ENCODE measurements at regions not wholly inside any gene's neighbourhood (a gene's known extent, or its start where the extent isn't known, plus 50 kb on each side); places are given as distances from the start of the nearest gene placed in this dataset.
A peak's percentile ranks its signal among the peaks of the same experiment; 100 is the strongest.
"Not testable (repeated sequence)": the region's sequence is repeated elsewhere in the genome, so short reads cannot be mapped to it uniquely, and the experiment has no call there.

- peaks cover 9% of the 10 kb centered on the region; the same call in 1 of the 2 replicates for H3F3A ChIP-seq (ENCODE audit: insufficient read depth)
- H3K4me1 ChIP-seq (ENCODE audit: insufficient read depth): peaks cover 22% of the 10 kb centered on the region
- in situ Hi-C loops (cut with MboI): no loop called here
- no peak overlapping the region for H3K4me2 ChIP-seq (ENCODE audit: unreplicated experiment)
- peak; percentile 33 for DNase-seq
- H3K4me3 ChIP-seq: no peak overlapping the region
- H3K9me2 ChIP-seq (ENCODE audit: insufficient read depth): no peaks in the 10 kb centered on the region
- H3K27ac ChIP-seq: no peak overlapping the region
- H3K9me3 ChIP-seq (ENCODE audit: low read depth): no peaks in the 10 kb centered on the region
- no peaks in the 10 kb centered on the region for H3K36me3 ChIP-seq (ENCODE audit: low read depth)
- H3K9ac ChIP-seq: no peak overlapping the region
- H4K20me1 ChIP-seq (ENCODE audit: insufficient read depth): no peaks in the 10 kb centered on the region
- H3K27me3 ChIP-seq (replicated peaks; ENCODE audit: insufficient read depth): no peaks in the 10 kb centered on the region
- no peak overlapping the region for H2AFZ ChIP-seq
- TF ChIP-seq EZH2 (IDR thresholded peaks at IDR 0.05; ENCODE audit: insufficient read depth, poor library complexity, severe bottlenecking): no peak
- no peak for TF ChIP-seq EZH2phosphoT487 (IDR thresholded peaks at IDR 0.05; ENCODE audit: insufficient read depth, low read depth)
- WGBS, 2 experiments (ENCODE audit: low coverage in 1 of 2, low lambda C conversion rate in 2 of 2, missing lambda C conversion rate in 2 of 2): 81 to 83% methylated on average over 8 of the region's 8 CpGs
- no peaks in the 10 kb centered on the region for H3K79me2 ChIP-seq (ENCODE audit: insufficient read depth)
Observed at GRCh38 chr17:31721291-31722025, 137.6 kb downstream of the COPRS start.

GRCh38 chr17:31717251-31717650 is 141.8 kb downstream of the COPRS start:
- peaks cover 11% of the 10 kb centered on the region for H3K4me1 ChIP-seq (ENCODE audit: insufficient read depth)
- H3K27me3 ChIP-seq (replicated peaks; ENCODE audit: insufficient read depth); H3K36me3 ChIP-seq (ENCODE audit: low read depth); H3K79me2 ChIP-seq (ENCODE audit: insufficient read depth); H2AFZ ChIP-seq; H3K9ac ChIP-seq; H4K20me1 ChIP-seq (ENCODE audit: insufficient read depth); H3K9me3 ChIP-seq (ENCODE audit: low read depth); H3K4me3 ChIP-seq; DNase-seq; H3K4me2 ChIP-seq (ENCODE audit: unreplicated experiment); H3K9me2 ChIP-seq (ENCODE audit: insufficient read depth); in situ Hi-C loops (cut with MboI); H3K27ac ChIP-seq; H3F3A ChIP-seq (ENCODE audit: insufficient read depth): not testable (repeated sequence)
- 88 to 92% methylated on average over 6 of the region's 6 CpGs for WGBS, 2 experiments (ENCODE audit: low coverage in 1 of 2, low lambda C conversion rate in 2 of 2, missing lambda C conversion rate in 2 of 2)

- Histone ChIP-seq H3F3A (ENCODE audit: insufficient read depth) (no peaks in the 10 kb centered on the region), H4K20me1 (ENCODE audit: insufficient read depth) (no peaks in the 10 kb centered on the region), H3K79me2 (ENCODE audit: insufficient read depth) (no peaks in the 10 kb centered on the region), H3K4me2 (ENCODE audit: unreplicated experiment) (no peak overlapping the region), H3K9me3 (ENCODE audit: low read depth) (no peaks in the 10 kb centered on the region), H3K9ac (no peak overlapping the region), H3K27ac (no peak overlapping the region), H3K4me3 (no peak overlapping the region), H3K36me3 (ENCODE audit: low read depth) (no peaks in the 10 kb centered on the region), H3K4me1 (ENCODE audit: insufficient read depth) (no peaks in the 10 kb centered on the region), H2AFZ (no peak overlapping the region), H3K9me2 (ENCODE audit: insufficient read depth) (no peaks in the 10 kb centered on the region), H3K27me3 (replicated peaks; ENCODE audit: insufficient read depth) (no peaks in the 10 kb centered on the region)
- in situ Hi-C loops (cut with MboI): no loop called here
- WGBS, 2 experiments (ENCODE audit: low coverage in 1 of 2, low lambda C conversion rate in 2 of 2, missing lambda C conversion rate in 2 of 2): 84 to 89% methylated on average over 5 of the region's 5 CpGs
- TF ChIP-seq EZH2phosphoT487 (IDR thresholded peaks at IDR 0.05; ENCODE audit: insufficient read depth, low read depth) (no peak), EZH2 (IDR thresholded peaks at IDR 0.05; ENCODE audit: insufficient read depth, poor library complexity, severe bottlenecking) (no peak)
- DNase-seq: no peak
Observed at GRCh38 chr17:31715446-31715845, 143.6 kb downstream of the COPRS start.

GRCh38 chr17:31704483-31704882 is 154.6 kb downstream of the COPRS start:
- TF ChIP-seq EZH2phosphoT487 (IDR thresholded peaks at IDR 0.05; ENCODE audit: insufficient read depth, low read depth): no peak
- no peak for TF ChIP-seq EZH2 (IDR thresholded peaks at IDR 0.05; ENCODE audit: insufficient read depth, poor library complexity, severe bottlenecking)
- Histone ChIP-seq H3F3A (ENCODE audit: insufficient read depth) (no peaks in the 10 kb centered on the region), H3K36me3 (ENCODE audit: low read depth) (no peaks in the 10 kb centered on the region), H3K4me3 (no peak overlapping the region), H3K9ac (no peak overlapping the region), H2AFZ (no peak overlapping the region), H3K9me2 (ENCODE audit: insufficient read depth) (no peaks in the 10 kb centered on the region), H3K27me3 (replicated peaks; ENCODE audit: insufficient read depth) (no peaks in the 10 kb centered on the region), H4K20me1 (ENCODE audit: insufficient read depth) (no peaks in the 10 kb centered on the region), H3K27ac (no peak overlapping the region), H3K4me2 (ENCODE audit: unreplicated experiment) (no peak overlapping the region), H3K4me1 (ENCODE audit: insufficient read depth) (no peaks in the 10 kb centered on the region), H3K79me2 (ENCODE audit: insufficient read depth) (no peaks in the 10 kb centered on the region), H3K9me3 (ENCODE audit: low read depth) (no peaks in the 10 kb centered on the region)
- WGBS, 2 experiments (ENCODE audit: low coverage in 1 of 2, low lambda C conversion rate in 2 of 2, missing lambda C conversion rate in 2 of 2): 67 to 74% methylated on average over 10 of the region's 10 CpGs
- in situ Hi-C loops (cut with MboI): no loop called here
- DNase-seq: no peak

GRCh38 chr17:31702041-31702440 is 157.0 kb downstream of the COPRS start:
- H3K4me3 ChIP-seq: no peak overlapping the region
- no peak overlapping the region for H2AFZ ChIP-seq
- H3K4me1 ChIP-seq (ENCODE audit: insufficient read depth): no peaks in the 10 kb centered on the region; the same call in 1 of the 2 replicates
- no peaks in the 10 kb centered on the region for H3K79me2 ChIP-seq (ENCODE audit: insufficient read depth)
- in situ Hi-C loops (cut with MboI): no loop called here
- DNase-seq: no peak
- H3K9me2 ChIP-seq (ENCODE audit: insufficient read depth): no peaks in the 10 kb centered on the region
- no peak overlapping the region for H3K9ac ChIP-seq
- no peaks in the 10 kb centered on the region for H3F3A ChIP-seq (ENCODE audit: insufficient read depth)
- no peak overlapping the region for H3K27ac ChIP-seq
- WGBS, 2 experiments (ENCODE audit: low coverage in 1 of 2, low lambda C conversion rate in 2 of 2, missing lambda C conversion rate in 2 of 2): 94 to 98% methylated on average over 3 of the region's 3 CpGs
- H3K4me2 ChIP-seq (ENCODE audit: unreplicated experiment): no peak overlapping the region
- no peaks in the 10 kb centered on the region for H3K36me3 ChIP-seq (ENCODE audit: low read depth)
- no peaks in the 10 kb centered on the region for H3K27me3 ChIP-seq (replicated peaks; ENCODE audit: insufficient read depth)
- H4K20me1 ChIP-seq (ENCODE audit: insufficient read depth): no peaks in the 10 kb centered on the region
- no peaks in the 10 kb centered on the region for H3K9me3 ChIP-seq (ENCODE audit: low read depth)
- TF ChIP-seq EZH2 (IDR thresholded peaks at IDR 0.05; ENCODE audit: insufficient read depth, poor library complexity, severe bottlenecking) (no peak), EZH2phosphoT487 (IDR thresholded peaks at IDR 0.05; ENCODE audit: insufficient read depth, low read depth) (no peak)
